ENCODE measurements at regions not wholly inside any gene's neighbourhood (a gene's known extent, or its start where the extent isn't known, plus 50 kb on each side); places are given as distances from the start of the nearest gene placed in this dataset.

GRCh38 chr10:33709008-33709753 is 374.7 kb upstream of the NRP1 start:
- TF ChIP-seq CTCF (IDR thresholded peaks at IDR 0.05; ENCODE audit: control extremely low read depth in 1 of 3, insufficient read depth in 1 of 3, low read depth in 1 of 3, low read length in 3 of 3) (no peak), SUZ12 (IDR thresholded peaks at IDR 0.05; ENCODE audit: low read length) (no peak), USF2 (IDR thresholded peaks at IDR 0.05; ENCODE audit: low read length) (no peak), GABPA (IDR thresholded peaks at IDR 0.05; ENCODE audit: borderline replicate concordance, insufficient read depth, low read length) (no peak), CEBPB (IDR thresholded peaks at IDR 0.05; ENCODE audit: low read depth, low read length) (no peak), CREB1 (IDR thresholded peaks at IDR 0.05) (no peak)

Measured in H1 (cell line).